ENCODE measurements at regions not wholly inside any gene's neighbourhood (a gene's known extent, or its start where the extent isn't known, plus 50 kb on each side); places are given as distances from the start of the nearest gene placed in this dataset.

GRCh38 chr13:39263531-39263930 is 225.3 kb downstream of the NHLRC3 start:
- TF ChIP-seq CTCF (conservative IDR thresholded peaks at IDR 0.05; ENCODE audit: low read length) (no peak), EZH2phosphoT487 (IDR thresholded peaks at IDR 0.05; ENCODE audit: borderline replicate concordance) (no peak)

Data from Loucy (cell line).